Activated CD8-positive, alpha-beta T cell treated with anti-CD3 and anti-CD28 coated beads for 36 hours (primary cell): ENCODE measurements at regions not wholly inside any gene's neighbourhood (a gene's known extent, or its start where the extent isn't known, plus 50 kb on each side); places are given as distances from the start of the nearest gene placed in this dataset.
A peak's percentile ranks its signal among the peaks of the same experiment; 100 is the strongest.

Experiments used
- ATAC-seq: fragments of 200-7000 bp; cut with Tn5 transposase; one replicate; pipeline ENCODE4 v1.10.0; 2021; ENCODE audit warnings: mild to moderate bottlenecking, moderate library complexity
- CTCF ChIA-PET: fragments of 350-600 bp; sonication (Branson Sonifier 250); formaldehyde crosslinking; loops from one replicate; lab custom pipeline; 2021; ENCODE audit warnings: antibody characterized with exemption; lab: Charles Lee
- POLR2A ChIA-PET: fragments of 350-600 bp; sonication (Branson Sonifier 250); formaldehyde crosslinking; loops from one replicate; lab custom pipeline; 2021; ENCODE audit warnings: antibody characterized with exemption; lab: Charles Lee
- DNase-seq: peaks from one replicate; pipeline ENCODE4 v3.0.0-alpha.2; 2020
- H3K27ac Mint-ChIP-seq: one replicate; pipeline ENCODE4 v1.8.0; 2021; ENCODE audit warnings: mild to moderate bottlenecking, mixed read lengths
- H3K27me3 Mint-ChIP-seq: one replicate; pipeline ENCODE4 v1.8.0; 2021; ENCODE audit warnings: mixed read lengths
- H3K36me3 Mint-ChIP-seq: one replicate; pipeline ENCODE4 v1.8.0; 2021; ENCODE audit warnings: low read depth, mixed read lengths
- H3K4me1 Mint-ChIP-seq: one replicate; pipeline ENCODE4 v1.8.0; 2021; ENCODE audit warnings: low read depth, mixed read lengths
- H3K4me3 Mint-ChIP-seq: one replicate; pipeline ENCODE4 v1.8.0; 2021; ENCODE audit warnings: mild to moderate bottlenecking, moderate library complexity, mixed read lengths
- H3K9me3 Mint-ChIP-seq: one replicate; pipeline ENCODE4 v1.8.0; 2021; ENCODE audit warnings: mixed read lengths
- CTCF ChIP-seq: fragments of 200-600 bp; IDR thresholded peaks from one replicate; pipeline ENCODE4 v1.8.0; 2022; ENCODE audit warnings: antibody characterized with exemption, mild to moderate bottlenecking
- intact Hi-C: fragments of 100-400 bp; cut with micrococcal nuclease; formaldehyde crosslinking; loops from one replicate; pipeline ENCODE4 v1.10.0; 2022

- Mint-ChIP-seq H3K27ac (no peak overlapping the region), H3K27me3 (peaks cover 30% of the 10 kb centered on the region), H3K9me3 (no peaks in the 10 kb centered on the region), H3K4me1 (no peaks in the 10 kb centered on the region), H3K4me3 (no peak overlapping the region), H3K36me3 (no peaks in the 10 kb centered on the region)
- ChIA-PET POLR2A (no interaction called here), CTCF (no interaction called here)
- ATAC-seq (no peak), DNase-seq (no peak)
- no peak for TF ChIP-seq CTCF
- intact Hi-C loops = no loop called here
Observed at GRCh38 chr12:65734226-65734625, 90.1 kb upstream of the HMGA2 start.

- TF ChIP-seq CTCF = no peak
- intact Hi-C loops = no loop called here
- peaks cover 15% of the 10 kb centered on the region for H3K4me1 Mint-ChIP-seq
- ChIA-PET CTCF (no interaction called here), POLR2A (no interaction called here)
- DNase-seq (no peak), ATAC-seq (no peak)
- H3K36me3 Mint-ChIP-seq = no peaks in the 10 kb centered on the region
- H3K27ac Mint-ChIP-seq = no peak overlapping the region
- peaks cover 17% of the 10 kb centered on the region for H3K27me3 Mint-ChIP-seq
- no peaks in the 10 kb centered on the region for H3K9me3 Mint-ChIP-seq
- no peak overlapping the region for H3K4me3 Mint-ChIP-seq
Observed at GRCh38 chr12:65739606-65740005, 84.7 kb upstream of the HMGA2 start.

GRCh38 chr12:65740506-65740872 is 83.8 kb upstream of the HMGA2 start:
- peak overlapping the region; percentile 76 for H3K27ac Mint-ChIP-seq
- H3K4me3 Mint-ChIP-seq = peak overlapping the region; percentile 66
- CTCF ChIA-PET = interaction anchor here (0.9 kb wide), 2 partner anchors 9 to 12 kb away, joined by 3 read pairs; no protein-coding TSS in a partner anchor
- POLR2A ChIA-PET = no interaction called here
- DNase-seq = peak; percentile 5
- intact Hi-C loops = no loop called here
- peaks cover 15% of the 10 kb centered on the region for H3K4me1 Mint-ChIP-seq
- H3K9me3 Mint-ChIP-seq = no peaks in the 10 kb centered on the region
- H3K27me3 Mint-ChIP-seq = peaks cover 24% of the 10 kb centered on the region
- ATAC-seq = peak; percentile 28
- TF ChIP-seq CTCF = no peak
- H3K36me3 Mint-ChIP-seq = no peaks in the 10 kb centered on the region

- Mint-ChIP-seq H3K4me1 (peaks cover 15% of the 10 kb centered on the region), H3K4me3 (peak overlapping the region; percentile 66), H3K27me3 (peaks cover 24% of the 10 kb centered on the region), H3K9me3 (no peaks in the 10 kb centered on the region), H3K27ac (peak overlapping the region; percentile 76), H3K36me3 (no peaks in the 10 kb centered on the region)
- ChIA-PET POLR2A (no interaction called here), CTCF (interaction anchor here (0.9 kb wide), 2 partner anchors 10 to 12 kb away, joined by 3 read pairs; no protein-coding TSS in a partner anchor)
- intact Hi-C loops = no loop called here
- TF ChIP-seq CTCF = no peak
- DNase-seq (peak; percentile 81), ATAC-seq (peak; percentile 92)
Observed at GRCh38 chr12:65740873-65741600, 83.2 kb upstream of the HMGA2 start.

- DNase-seq (peak; percentile 12), ATAC-seq (peak; percentile 21)
- TF ChIP-seq CTCF = no peak
- CTCF ChIA-PET = no interaction called here
- H3K27ac Mint-ChIP-seq = no peak overlapping the region
- intact Hi-C loops = no loop called here
- H3K9me3 Mint-ChIP-seq = no peaks in the 10 kb centered on the region
- POLR2A ChIA-PET = no interaction called here
- peak overlapping the region; percentile 72 for H3K4me3 Mint-ChIP-seq
- H3K4me1 Mint-ChIP-seq = peaks cover 15% of the 10 kb centered on the region
- no peaks in the 10 kb centered on the region for H3K36me3 Mint-ChIP-seq
- H3K27me3 Mint-ChIP-seq = peaks cover 24% of the 10 kb centered on the region
Observed at GRCh38 chr12:65741656-65742017, 82.6 kb upstream of the HMGA2 start.
